H9 (cell line): ENCODE measurements at regions not wholly inside any gene's neighbourhood (a gene's known extent, or its start where the extent isn't known, plus 50 kb on each side); places are given as distances from the start of the nearest gene placed in this dataset.

ENCODE experiments used
- DNase-seq: peaks from one replicate; pipeline ENCODE4 v3.0.0-alpha.2; 2017
- H2AFZ ChIP-seq: one replicate; pipeline ENCODE4 v1.6.1; 2013; ENCODE audit warnings: mild to moderate bottlenecking, low read length, control low read depth, moderate library complexity
- H2AK5ac ChIP-seq: 2 replicates; pipeline ENCODE4 v1.6.1; 2013; ENCODE audit warnings: low read length, control low read depth, mixed read lengths; ENCODE audit not compliant: insufficient read length
- H2BK120ac ChIP-seq: one replicate; pipeline ENCODE4 v1.6.1; 2013; ENCODE audit warnings: low read depth, mild to moderate bottlenecking, low read length, control low read depth, inconsistent platforms; ENCODE audit not compliant: poor library complexity, severe bottlenecking
- H2BK12ac ChIP-seq: 2 replicates; pipeline ENCODE4 v1.6.1; 2013; ENCODE audit warnings: low read length, control low read depth, mixed read lengths, low read depth; ENCODE audit not compliant: insufficient read length
- H2BK15ac ChIP-seq: 2 replicates; pipeline ENCODE4 v1.6.1; 2013; ENCODE audit warnings: low read depth, low read length, control low read depth
- H2BK20ac ChIP-seq: one replicate; pipeline ENCODE4 v1.6.1; 2013; ENCODE audit warnings: low read depth, mild to moderate bottlenecking, low read length, control low read depth, inconsistent platforms; ENCODE audit not compliant: poor library complexity, severe bottlenecking
- H2BK5ac ChIP-seq: 2 replicates; pipeline ENCODE4 v1.6.1; 2013; ENCODE audit warnings: low read length, control low read depth, mixed read lengths; ENCODE audit not compliant: insufficient read length
- H3K14ac ChIP-seq: 2 replicates; pipeline ENCODE4 v1.6.1; 2013; ENCODE audit warnings: low read length, control low read depth; ENCODE audit not compliant: insufficient read depth
- H3K18ac ChIP-seq: 2 replicates; pipeline ENCODE4 v1.6.1; 2013; ENCODE audit warnings: low read depth, mild to moderate bottlenecking, mixed read lengths, low read length, control low read depth; ENCODE audit not compliant: insufficient read length
- H3K23ac ChIP-seq: 2 replicates; pipeline ENCODE4 v1.6.1; 2013; ENCODE audit warnings: low read length, control low read depth, mixed read lengths, low read depth; ENCODE audit not compliant: insufficient read length
- H3K23me2 ChIP-seq: 2 replicates; pipeline ENCODE4 v1.6.1; 2013; ENCODE audit warnings: low read depth, mild to moderate bottlenecking, mixed read lengths, low read length, control low read depth; ENCODE audit not compliant: insufficient read length, poor library complexity, severe bottlenecking
- H3K27ac ChIP-seq: 2 replicates; pipeline ENCODE4 v1.5.1; 2013; ENCODE audit warnings: low read length, control low read depth, mixed read lengths, low read depth; ENCODE audit not compliant: insufficient read length
- H3K27me3 ChIP-seq: 2 replicates; pipeline ENCODE4 v1.6.1; 2013; ENCODE audit warnings: low read length, control low read depth, inconsistent platforms; ENCODE audit not compliant: insufficient read depth
- H3K4ac ChIP-seq: 2 replicates; pipeline ENCODE4 v1.6.1; 2013; ENCODE audit warnings: low read depth, mild to moderate bottlenecking, control low read depth, inconsistent platforms, low read length, moderate library complexity
- H3K4me1 ChIP-seq: 2 replicates; pipeline ENCODE4 v1.6.1; 2013; ENCODE audit warnings: low read length, control low read depth, inconsistent platforms; ENCODE audit not compliant: insufficient read depth
- H3K4me2 ChIP-seq: 2 replicates; pipeline ENCODE4 v1.6.1; 2013; ENCODE audit warnings: low read length, control low read depth, mixed read lengths; ENCODE audit not compliant: insufficient read length, insufficient read depth
- H3K56ac ChIP-seq: 2 replicates; pipeline ENCODE4 v1.6.1; 2013; ENCODE audit warnings: low read depth, mild to moderate bottlenecking, mixed read lengths, low read length, control low read depth; ENCODE audit not compliant: insufficient read length
- H3K79me1 ChIP-seq: 2 replicates; pipeline ENCODE4 v1.6.1; 2013; ENCODE audit warnings: low read depth, mild to moderate bottlenecking, moderate library complexity, low read length, control low read depth, inconsistent platforms; ENCODE audit not compliant: insufficient read depth, poor library complexity, severe bottlenecking
- H3K79me2 ChIP-seq: 2 replicates; pipeline ENCODE4 v1.6.1; 2013; ENCODE audit warnings: low read length, control low read depth, inconsistent platforms; ENCODE audit not compliant: insufficient read depth
- H3K9ac ChIP-seq: 2 replicates; pipeline ENCODE4 v1.6.1; 2013; ENCODE audit warnings: low read length, control low read depth, mixed read lengths; ENCODE audit not compliant: insufficient read length; ENCODE audit errors: extremely low read depth
- H3K9me3 ChIP-seq: one replicate; pipeline ENCODE4 v1.6.1; 2013; ENCODE audit warnings: low read depth, low read length, inconsistent platforms; ENCODE audit not compliant: control insufficient read depth
- H3T11ph ChIP-seq: one replicate; pipeline ENCODE4 v1.6.1; 2013; ENCODE audit warnings: mild to moderate bottlenecking, low read length, control low read depth, inconsistent platforms
- H4K20me1 ChIP-seq: one replicate; pipeline ENCODE4 v1.6.1; 2013; ENCODE audit not compliant: control insufficient read depth, insufficient read length, insufficient read depth
- H4K5ac ChIP-seq: 2 replicates; pipeline ENCODE4 v1.6.1; 2013; ENCODE audit warnings: low read depth, mild to moderate bottlenecking, mixed read lengths, low read length, control low read depth; ENCODE audit not compliant: insufficient read length
- H4K8ac ChIP-seq: replicated peaks from 2 replicates; pipeline ENCODE4 v1.6.1; 2013; ENCODE audit warnings: low read length, control low read depth, mixed read lengths, low read depth; ENCODE audit not compliant: insufficient read length
- H4K91ac ChIP-seq: 2 replicates; pipeline ENCODE4 v1.6.1; 2013; ENCODE audit warnings: low read depth, mild to moderate bottlenecking, moderate library complexity, mixed read lengths, low read length, control low read depth; ENCODE audit not compliant: insufficient read length
- H3K27ac Mint-ChIP-seq, 3 experiments: 2 replicates in 2 of 3; 3 replicates in 1 of 3; pipeline ENCODE4 v1.8.0; 2020 to 2021; ENCODE audit warnings: mixed read lengths in 3 of 3, mild to moderate bottlenecking in 1 of 3, moderate library complexity in 1 of 3
- H3K27me3 Mint-ChIP-seq: 2 replicates; pipeline ENCODE4 v1.8.0; 2021; ENCODE audit warnings: low read depth, mild to moderate bottlenecking, moderate library complexity, mixed read lengths
- H3K36me3 Mint-ChIP-seq, 3 experiments: 2 replicates in 2 of 3; 3 replicates in 1 of 3; pipeline ENCODE4 v1.8.0; 2020 to 2021; ENCODE audit warnings: low read depth in 3 of 3, mixed read lengths in 3 of 3; ENCODE audit not compliant: insufficient read depth in 1 of 3
- H3K4me1 Mint-ChIP-seq, 2 experiments: 2 replicates each; pipeline ENCODE4 v1.8.0; 2020; ENCODE audit warnings: mixed read lengths in 2 of 2
- H3K4me3 Mint-ChIP-seq, 2 experiments: 2 replicates in 1 of 2; 3 replicates in 1 of 2; pipeline ENCODE4 v1.8.0; 2020 to 2021; ENCODE audit warnings: mild to moderate bottlenecking in 2 of 2, mixed read lengths in 2 of 2, moderate library complexity in 1 of 2
- H3K9me3 Mint-ChIP-seq, 2 experiments: 2 replicates in 1 of 2; 3 replicates in 1 of 2; pipeline ENCODE4 v1.8.0; 2020; ENCODE audit warnings: mild to moderate bottlenecking in 2 of 2, mixed read lengths in 2 of 2, moderate library complexity in 1 of 2
- CTCF ChIP-seq: fragments of 200-600 bp; sonication (generic); conservative IDR thresholded peaks from 3 replicates; pipeline ENCODE4 v1.8.0; 2021; ENCODE audit warnings: antibody characterized with exemption, mild to moderate bottlenecking
- WGBS: extraction: QIAGEN DNeasy Blood & Tissue Kit; methylation state at CpG from one replicate; pipeline ENCODE4 v1.1.7; 2013; ENCODE audit warnings: missing lambda C conversion rate, low lambda C conversion rate, mixed read lengths; ENCODE audit not compliant: insufficient read length; ENCODE audit errors: extremely low coverage; 5-methylcytosine and 5-hydroxymethylcytosine counted together

DNA sequence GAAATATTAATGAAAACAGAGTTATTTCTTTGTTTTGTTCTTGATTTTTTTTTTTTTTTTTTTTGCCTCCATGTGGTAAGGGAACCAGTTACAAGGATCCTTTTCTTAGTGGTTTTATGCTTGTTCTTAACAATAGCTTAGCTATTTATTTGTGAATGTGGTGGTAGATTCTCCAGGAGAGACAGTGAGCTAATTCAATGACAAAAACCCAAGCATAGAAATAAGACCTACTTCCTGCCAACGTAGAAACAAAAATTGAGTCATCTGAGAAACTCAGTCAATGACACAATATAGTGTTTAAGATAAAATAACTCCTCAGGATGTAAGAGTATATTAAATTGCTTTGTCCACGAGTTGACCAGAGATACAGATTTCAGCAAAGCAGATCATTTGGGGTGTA is 863.8 kb upstream of the PABPC4L start:
- peaks cover 0 to 2% (median 0%) of the 10 kb centered on the region in 3 experiments; a peak in 1 of 7 replicates for H3K36me3 Mint-ChIP-seq
- H2BK120ac ChIP-seq: no peak overlapping the region
- H3K23me2 ChIP-seq: no peaks in the 10 kb centered on the region
- no peaks in the 10 kb centered on the region for H3K4me1 ChIP-seq
- no peaks in the 10 kb centered on the region for H3K9me3 ChIP-seq
- no peak for TF ChIP-seq CTCF
- H2BK20ac ChIP-seq: no peak overlapping the region
- H2BK5ac ChIP-seq: no peak overlapping the region
- no peak overlapping the region for H3K4me2 ChIP-seq
- H3K9ac ChIP-seq: no peak overlapping the region
- no peak overlapping the region for H3K23ac ChIP-seq
- no peak overlapping the region for H3K27ac ChIP-seq
- H3K14ac ChIP-seq: no peak overlapping the region
- no CpG with 5 or more reads among the region's 2 CpGs for WGBS
- H3K18ac ChIP-seq: no peak overlapping the region
- no peak overlapping the region for H4K91ac ChIP-seq
- H3K27me3 Mint-ChIP-seq: no peaks in the 10 kb centered on the region
- no peak overlapping the region for H3K56ac ChIP-seq
- H4K20me1 ChIP-seq: no peaks in the 10 kb centered on the region
- H3K27ac Mint-ChIP-seq: no peak overlapping the region
- H3K79me2 ChIP-seq: no peaks in the 10 kb centered on the region
- no peak overlapping the region for H3K4me3 Mint-ChIP-seq
- no peak overlapping the region for H4K5ac ChIP-seq
- no peak overlapping the region for H3K4ac ChIP-seq
- H2AK5ac ChIP-seq: no peak overlapping the region
- H4K8ac ChIP-seq: no peak overlapping the region
- H2BK12ac ChIP-seq: no peak overlapping the region
- H2AFZ ChIP-seq: no peak overlapping the region
- H3K79me1 ChIP-seq: no peaks in the 10 kb centered on the region
- no peak overlapping the region for H2BK15ac ChIP-seq
- H3T11ph ChIP-seq: no peak overlapping the region
- H3K9me3 Mint-ChIP-seq: no peaks in the 10 kb centered on the region
- H3K4me1 Mint-ChIP-seq: no peaks in the 10 kb centered on the region; a peak in 2 of 4 replicates
- H3K27me3 ChIP-seq: no peaks in the 10 kb centered on the region
- no peak for DNase-seq
